Neural progenitor cell (in vitro differentiated cells): ENCODE measurements at regions not wholly inside any gene's neighbourhood (a gene's known extent, or its start where the extent isn't known, plus 50 kb on each side); places are given as distances from the start of the nearest gene placed in this dataset.

Experiments
- CTCF ChIP-seq: fragments of 200-600 bp; sonication (generic); IDR thresholded peaks from 2 replicates; pipeline ENCODE4 v1.5.1; 2017; ENCODE audit warnings: antibody characterized with exemption, mild to moderate bottlenecking
- EZH2 ChIP-seq: fragments of 200-600 bp; sonication (generic); IDR thresholded peaks from 2 replicates; pipeline ENCODE4 v1.6.1; 2017; ENCODE audit warnings: antibody characterized with exemption, mild to moderate bottlenecking, moderate library complexity
- EZH2phosphoT487 ChIP-seq: fragments of 200-600 bp; sonication (generic); IDR thresholded peaks from 2 replicates; pipeline ENCODE4 v1.6.1; 2017; ENCODE audit warnings: antibody characterized with exemption

GRCh38 chr6:55954436-55954835, 79.0 kb upstream of the BMP5 start:
- TF ChIP-seq CTCF: no peak
- TF ChIP-seq EZH2: no peak
- TF ChIP-seq EZH2phosphoT487: no peak
